Endothelial cell of umbilical vein (primary cell): ENCODE measurements at regions not wholly inside any gene's neighbourhood (a gene's known extent, or its start where the extent isn't known, plus 50 kb on each side); places are given as distances from the start of the nearest gene placed in this dataset.
"Not testable (repeated sequence)": the region's sequence is repeated elsewhere in the genome, so short reads cannot be mapped to it uniquely, and the experiment has no call there.

Source experiments
- BruUV-seq: library from RNA; stranded (reverse); fragments of 400-500 nt; replicated peaks from 2 replicates; lab custom pipeline; 2021; lab: Mats Ljungman, UMichigan
- CTCF ChIA-PET: fragments of 300-600, 350-600 bp; sonication (Branson Sonifier 250); formaldehyde crosslinking; loops from one replicate; lab custom pipeline; 2021; ENCODE audit warnings: antibody characterized with exemption, inconsistent platforms; lab: Charles Lee
- POLR2A ChIA-PET: fragments of 300-600, 350-600 bp; sonication (Branson Sonifier 250); formaldehyde crosslinking; loops from one replicate; lab custom pipeline; 2021; ENCODE audit warnings: antibody characterized with exemption, inconsistent platforms; lab: Charles Lee
- DNase-seq: peaks from one replicate; pipeline ENCODE4 v3.0.0-alpha.2; 2011; ENCODE audit warnings: low read depth, low spot score
- FAIRE-seq: peaks from 2 replicates; lab custom pipeline; 2011; peaks lifted over from hg19 to GRCh38; lab: Jason Lieb, UNC
- H2AFZ ChIP-seq: 2 replicates; pipeline ENCODE4 v1.6.0; 2012; ENCODE audit warnings: low read depth, low read length, control low read depth, inconsistent platforms
- H3K27ac ChIP-seq: 2 replicates; pipeline ENCODE4 v1.5.1; 2011; ENCODE audit warnings: low read depth, mild to moderate bottlenecking, control low read depth, low read length, moderate library complexity; ENCODE audit not compliant: insufficient read depth
- H3K27me3 ChIP-seq, 2 experiments: 2 replicates each; pipeline versions ENCODE4 v1.6.0 to v1.6.1; 2011; ENCODE audit warnings: low read length in 2 of 2, mixed read lengths in 1 of 2; ENCODE audit not compliant: control insufficient read depth in 2 of 2, insufficient read depth in 2 of 2
- H3K36me3 ChIP-seq, 2 experiments: 2 replicates in 1 of 2; 3 replicates in 1 of 2; pipeline ENCODE4 v1.5.1; 2011; ENCODE audit warnings: low read length in 2 of 2, mild to moderate bottlenecking in 1 of 2, moderate library complexity in 1 of 2; ENCODE audit not compliant: control insufficient read depth in 2 of 2, insufficient read depth in 2 of 2; ENCODE audit errors: extremely low read depth in 1 of 2
- H3K4me1 ChIP-seq: 3 replicates; pipeline ENCODE4 v1.5.1; 2011; ENCODE audit warnings: mild to moderate bottlenecking, low read length; ENCODE audit not compliant: control insufficient read depth, insufficient read depth; ENCODE audit errors: extremely low read depth
- H3K4me2 ChIP-seq: 2 replicates; pipeline ENCODE4 v1.6.1; 2011; ENCODE audit warnings: low read length, control low read depth, mixed read lengths; ENCODE audit not compliant: insufficient read depth
- H3K4me3 ChIP-seq, 3 experiments: fragments of 200-600 bp in 1 of 3; sonication (generic), shearing (Covaris generic) in 1 of 3; replicated peaks in 1 of 3; 2 replicates each; pipeline ENCODE4 v1.5.1; 2011 to 2016; ENCODE audit warnings: control low read depth in 3 of 3, low read length in 3 of 3, mild to moderate bottlenecking in 2 of 3, inconsistent platforms in 1 of 3, low read depth in 1 of 3, moderate library complexity in 1 of 3; ENCODE audit not compliant: insufficient read depth in 1 of 3
- H3K79me2 ChIP-seq: 2 replicates; pipeline ENCODE4 v1.6.0; 2012; ENCODE audit warnings: low read length, inconsistent platforms; ENCODE audit not compliant: control insufficient read depth, insufficient read depth
- H3K9ac ChIP-seq: replicated peaks from 2 replicates; pipeline ENCODE3; 2011; ENCODE audit warnings: low read length, control low read depth; ENCODE audit not compliant: insufficient read depth; ENCODE audit errors: extremely low read depth
- H3K9me1 ChIP-seq: replicated peaks from 3 replicates; pipeline ENCODE4 v1.6.0; 2011; ENCODE audit warnings: mild to moderate bottlenecking, low read length; ENCODE audit not compliant: control insufficient read depth, insufficient read depth; ENCODE audit errors: extremely low read depth
- H3K9me3 ChIP-seq: replicated peaks from 2 replicates; pipeline ENCODE4 v1.5.1; 2012; ENCODE audit warnings: low read length, inconsistent platforms; ENCODE audit not compliant: control insufficient read depth, insufficient read depth
- H4K20me1 ChIP-seq: replicated peaks from 2 replicates; pipeline ENCODE3; 2011; ENCODE audit warnings: mild to moderate bottlenecking, low read length; ENCODE audit not compliant: control insufficient read depth, insufficient read depth; ENCODE audit errors: extremely low read depth
- dilution Hi-C: fragments of 300-500 bp; cut with MboI; formaldehyde crosslinking; loops from one replicate; pipeline ENCODE4 v1.15.0; 2019; ENCODE audit warnings: low sequenced_read_pairs; ENCODE audit not compliant: extremely low pct_ligation_motif_present
- intact Hi-C: fragments of 100-400 bp; cut with micrococcal nuclease; formaldehyde crosslinking; loops from one replicate; pipeline ENCODE4 v1.10.0; 2022

- H3K9ac ChIP-seq, H4K20me1 ChIP-seq, CTCF ChIA-PET, H3K27ac ChIP-seq, H3K9me3 ChIP-seq, H3K4me2 ChIP-seq, POLR2A ChIA-PET, dilution Hi-C loops, FAIRE-seq, DNase-seq, H3K4me3 ChIP-seq, BruUV-seq, H3K4me1 ChIP-seq, H3K36me3 ChIP-seq, H2AFZ ChIP-seq, H3K79me2 ChIP-seq, H3K9me1 ChIP-seq, H3K27me3 ChIP-seq, intact Hi-C loops: not testable (repeated sequence)
Observed at GRCh38 chr1:234814235-234814634, 204.3 kb upstream of the IRF2BP2 start.

- CTCF ChIA-PET, H3K9me3 ChIP-seq, H3K27me3 ChIP-seq, H2AFZ ChIP-seq, H3K4me1 ChIP-seq, H3K4me2 ChIP-seq, H3K79me2 ChIP-seq, intact Hi-C loops, POLR2A ChIA-PET, H3K36me3 ChIP-seq, dilution Hi-C loops, H3K27ac ChIP-seq, H3K9ac ChIP-seq, H3K9me1 ChIP-seq, BruUV-seq, H4K20me1 ChIP-seq, H3K4me3 ChIP-seq: not testable (repeated sequence)
- FAIRE-seq (peak; percentile 99), DNase-seq (peak; percentile 16)
Observed at GRCh38 chr1:234811824-234812223, 201.8 kb upstream of the IRF2BP2 start.

GRCh38 chr1:234810726-234811125 lies 200.7 kb upstream of the IRF2BP2 start:
- H3K27me3 ChIP-seq, BruUV-seq, H3K4me1 ChIP-seq, dilution Hi-C loops, H3K79me2 ChIP-seq, H3K9me3 ChIP-seq, FAIRE-seq, H3K4me2 ChIP-seq, H4K20me1 ChIP-seq, H3K36me3 ChIP-seq, DNase-seq, H3K9ac ChIP-seq, H3K27ac ChIP-seq, H2AFZ ChIP-seq, H3K4me3 ChIP-seq, H3K9me1 ChIP-seq, CTCF ChIA-PET, intact Hi-C loops, POLR2A ChIA-PET: not testable (repeated sequence)

DNA sequence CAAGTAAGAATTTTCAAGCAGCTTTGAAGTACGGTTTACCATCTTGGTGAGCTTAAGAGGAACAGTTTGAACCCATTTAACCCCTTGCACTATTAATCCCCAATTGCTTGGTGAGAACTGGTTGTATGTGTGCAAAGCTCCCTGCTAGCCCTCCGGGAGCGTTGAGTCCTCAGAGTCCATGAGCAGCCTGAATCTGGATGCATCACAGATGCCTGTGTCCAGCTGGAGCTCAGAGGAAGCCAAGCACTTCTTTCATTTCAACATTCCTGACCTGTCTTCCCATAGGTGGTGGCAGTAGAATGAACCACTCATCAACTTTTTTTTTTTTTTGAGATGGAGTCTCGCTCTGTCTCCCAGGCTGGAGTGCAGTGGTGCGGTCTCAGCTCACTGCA lies 199.9 kb upstream of the IRF2BP2 start:
- BruUV-seq, H3K36me3 ChIP-seq, H3K4me2 ChIP-seq, H3K9ac ChIP-seq, H3K9me3 ChIP-seq, dilution Hi-C loops, H4K20me1 ChIP-seq, DNase-seq, FAIRE-seq, CTCF ChIA-PET, H3K4me1 ChIP-seq, H2AFZ ChIP-seq, H3K4me3 ChIP-seq, H3K27ac ChIP-seq, H3K9me1 ChIP-seq, intact Hi-C loops, H3K79me2 ChIP-seq, H3K27me3 ChIP-seq, POLR2A ChIA-PET: not testable (repeated sequence)
